HCT116 (cell line): ENCODE measurements at regions not wholly inside any gene's neighbourhood (a gene's known extent, or its start where the extent isn't known, plus 50 kb on each side); places are given as distances from the start of the nearest gene placed in this dataset.

Experiments used
- ATAC-seq: fragments of 200-7000 bp; cut with Tn5 transposase; 2 replicates; pipeline ENCODE4 v1.9.1; 2020; ENCODE audit warnings: mild to moderate bottlenecking, moderate library complexity
- BruUV-seq: library from RNA; stranded (reverse); fragments of 400-500 nt; replicated peaks from 2 replicates; lab custom pipeline; 2021; lab: Mats Ljungman, UMichigan
- CTCF ChIA-PET: fragments of 300-600 bp; sonication (Branson Sonifier 250); formaldehyde crosslinking; loops from one replicate; lab custom pipeline; 2021; ENCODE audit warnings: antibody characterized with exemption; lab: Charles Lee
- POLR2A ChIA-PET: fragments of 300-600, 350-600 bp; sonication (Branson Sonifier 250); formaldehyde crosslinking; loops from one replicate; lab custom pipeline; 2021; ENCODE audit warnings: antibody characterized with exemption; lab: Charles Lee
- RAD21 ChIA-PET, 2 experiments: fragments of 300-600 bp; sonication (Branson Sonifier 250); formaldehyde crosslinking; loops; one replicate each; lab custom pipeline; 2023; ENCODE audit warnings: low total read pairs in 2 of 2; ENCODE audit not compliant: uncharacterized antibody in 2 of 2, unreplicated experiment in 2 of 2, low non-redundant PET in 1 of 2; lab: Charles Lee
- DNase-seq: peaks from one replicate; pipeline ENCODE4 v3.0.0-alpha.2; 2010; ENCODE audit warnings: low read depth, low spot score
- H2AFZ ChIP-seq: fragments of 200-600 bp; shearing (Covaris generic), sonication (generic); 2 replicates; pipeline ENCODE4 v1.6.1; 2017; ENCODE audit warnings: low read depth, mixed run types, mixed read lengths, antibody characterized with exemption, low read length; ENCODE audit not compliant: poor library complexity, severe bottlenecking
- H3K27ac ChIP-seq: 2 replicates; pipeline ENCODE4 v1.5.1; 2012; ENCODE audit warnings: low read depth, low read length
- H3K27me3 ChIP-seq: fragments of 200-600 bp; sonication (generic); 2 replicates; pipeline ENCODE4 v1.6.1; 2016; ENCODE audit warnings: mixed run types, low read length, mixed read lengths; ENCODE audit not compliant: insufficient read depth
- H3K36me3 ChIP-seq, 2 experiments: fragments of 200-500 bp in 1 of 2; fragments of 200-600 bp in 1 of 2; sonication (Bioruptor generic) in 1 of 2; sonication (generic) in 1 of 2; 2 replicates each; pipeline versions ENCODE4 v1.5.1 to v1.6.1; 2014 to 2016; ENCODE audit warnings: low read length in 2 of 2, inconsistent platforms in 1 of 2, mixed read lengths in 1 of 2, mixed run types in 1 of 2; ENCODE audit not compliant: insufficient read depth in 2 of 2, control insufficient read depth in 1 of 2
- H3K4me1 ChIP-seq, 2 experiments: fragments of 200-600 bp in 1 of 2; sonication (generic) in 1 of 2; 2 replicates each; pipeline versions ENCODE4 v1.5.1 to v1.6.1; 2012 to 2017; ENCODE audit warnings: low read length in 2 of 2, inconsistent platforms in 1 of 2, mild to moderate bottlenecking in 1 of 2, mixed read lengths in 1 of 2, mixed run types in 1 of 2, moderate library complexity in 1 of 2; ENCODE audit not compliant: insufficient read depth in 2 of 2, control insufficient read depth in 1 of 2
- H3K4me2 ChIP-seq: fragments of 200-600 bp; sonication (generic); 2 replicates; pipeline ENCODE4 v1.6.1; 2017; ENCODE audit warnings: mixed run types, low read length, mixed read lengths
- H3K4me3 ChIP-seq, 2 experiments: fragments of 200-600 bp in 1 of 2; sonication (generic) in 1 of 2; replicated peaks in 1 of 2; 2 replicates each; pipeline ENCODE4 v1.5.1; 2011 to 2016; ENCODE audit warnings: low read length in 2 of 2, control low read depth in 1 of 2, low read depth in 1 of 2, mild to moderate bottlenecking in 1 of 2, mixed read lengths in 1 of 2, mixed run types in 1 of 2
- H3K79me2 ChIP-seq: fragments of 200-600 bp; sonication (generic); 2 replicates; pipeline ENCODE4 v1.6.1; 2017; ENCODE audit warnings: mild to moderate bottlenecking, mixed run types, low read length, moderate library complexity, mixed read lengths; ENCODE audit not compliant: insufficient read depth
- H3K9ac ChIP-seq: fragments of 200-600 bp; sonication (generic); 2 replicates; pipeline ENCODE4 v1.6.1; 2016; ENCODE audit warnings: low read length, mixed read lengths
- H3K9me2 ChIP-seq: fragments of 200-600 bp; sonication (generic), shearing (Covaris generic); 2 replicates; pipeline ENCODE4 v1.6.1; 2017; ENCODE audit warnings: mixed run types, mild to moderate bottlenecking, moderate library complexity; ENCODE audit not compliant: insufficient read depth
- H3K9me3 ChIP-seq, 2 experiments: fragments of 200-500 bp in 1 of 2; fragments of 200-600 bp in 1 of 2; sonication (Bioruptor generic) in 1 of 2; sonication (generic) in 1 of 2; 2 replicates each; pipeline ENCODE4 v1.6.1; 2014 to 2017; ENCODE audit warnings: low read length in 2 of 2, mixed read lengths in 2 of 2, inconsistent platforms in 1 of 2, low read depth in 1 of 2, mild to moderate bottlenecking in 1 of 2, mixed run types in 1 of 2, moderate library complexity in 1 of 2; ENCODE audit not compliant: control insufficient read depth in 1 of 2, insufficient read depth in 1 of 2
- H4K20me1 ChIP-seq: fragments of 200-600 bp; sonication (generic), shearing (Covaris generic); 2 replicates; pipeline ENCODE4 v1.6.1; 2017; ENCODE audit warnings: mixed run types, mild to moderate bottlenecking, moderate library complexity; ENCODE audit not compliant: insufficient read depth
- CBX3 ChIP-seq: IDR thresholded peaks from 2 replicates; pipeline ENCODE4 v1.6.1; 2012; ENCODE audit warnings: low read depth
- CTCF ChIP-seq, 3 experiments: fragments of 200-600 bp in 1 of 3; sonication (generic) in 1 of 3; IDR thresholded peaks in 2 of 3; conservative IDR thresholded peaks in 1 of 3; 2 replicates each; pipeline ENCODE4 v1.5.1; 2012 to 2017; ENCODE audit warnings: low read depth in 2 of 3, low read length in 2 of 3, antibody characterized with exemption in 1 of 3, borderline replicate concordance in 1 of 3, control low read depth in 1 of 3, mild to moderate bottlenecking in 1 of 3, mixed read lengths in 1 of 3, mixed run types in 1 of 3, moderate library complexity in 1 of 3; ENCODE audit not compliant: insufficient read depth in 1 of 3
- ELF1 ChIP-seq: IDR thresholded peaks from 2 replicates; pipeline ENCODE4 v1.6.1; 2012; ENCODE audit warnings: low read depth, borderline replicate concordance
- MAX ChIP-seq: IDR thresholded peaks from 2 replicates; pipeline ENCODE4 v1.6.1; 2012
- POLR2A ChIP-seq: IDR thresholded peaks from 2 replicates; pipeline ENCODE4 v1.7.0; 2011; ENCODE audit warnings: borderline replicate concordance; ENCODE audit not compliant: insufficient read depth, insufficient read length; ENCODE audit errors: extremely low read depth
- RAD21 ChIP-seq: IDR thresholded peaks from 2 replicates; pipeline ENCODE4 v1.6.1; 2012; ENCODE audit warnings: low read depth, mild to moderate bottlenecking
- YY1 ChIP-seq: IDR thresholded peaks from 2 replicates; pipeline ENCODE4 v1.6.1; 2011; ENCODE audit warnings: low read length, low read depth, moderate library complexity, mild to moderate bottlenecking; ENCODE audit not compliant: insufficient replicate concordance; ENCODE audit errors: extremely low read depth
- intact Hi-C: fragments of 100-400 bp; cut with micrococcal nuclease; formaldehyde crosslinking; loops from 2 replicates; pipeline ENCODE4 v1.10.0; 2022

GRCh38 chr18:41666231-41666630 lies 288.8 kb upstream of the PIK3C3 start:
- Histone ChIP-seq H3K27me3 (no peaks in the 10 kb centered on the region), H2AFZ (no peak overlapping the region), H3K9ac (no peak overlapping the region), H3K9me3 (peaks cover 6 to 29% of the 10 kb centered on the region in 2 experiments; a peak in 3 of 4 replicates), H3K36me3 (no peaks in the 10 kb centered on the region), H3K4me1 (no peaks in the 10 kb centered on the region)
- ATAC-seq = no peak
- ChIA-PET CTCF (no interaction called here), POLR2A (no interaction called here)
- no peak for TF ChIP-seq CBX3
- TF ChIP-seq, all 23 proteins: peak for 0
- RAD21 ChIA-PET = no interaction called here
- intact Hi-C loops = no loop called here
- BruUV-seq = no TSS peak
- Histone ChIP-seq H3K4me3 (no peak overlapping the region), H3K27ac (no peak overlapping the region), H3K79me2 (no peaks in the 10 kb centered on the region), H3K9me2 (no peaks in the 10 kb centered on the region), H3K4me2 (no peak overlapping the region), H4K20me1 (no peaks in the 10 kb centered on the region)
- no peak for DNase-seq

- DNase-seq (no peak), ATAC-seq (no peak)
- H4K20me1 ChIP-seq = no peaks in the 10 kb centered on the region
- no peak overlapping the region for H3K9ac ChIP-seq
- CTCF ChIA-PET = no interaction called here
- H3K4me2 ChIP-seq = no peak overlapping the region
- peaks cover 6 to 33% of the 10 kb centered on the region in 2 experiments; a peak in 3 of 4 replicates for H3K9me3 ChIP-seq
- TF ChIP-seq YY1 (no peak), MAX (no peak), CTCF (IDR thresholded peaks at IDR 0.05 in 2 of 3, conservative IDR thresholded peaks at IDR 0.05 in 1 of 3; ENCODE audit: borderline replicate concordance in 1 of 3, insufficient read depth in 1 of 3, low read depth in 2 of 3, low read length in 2 of 3) (no peak), POLR2A (no peak), RAD21 (no peak), ELF1 (no peak)
- RAD21 ChIA-PET = no interaction called here
- intact Hi-C loops = no loop called here
- no peaks in the 10 kb centered on the region for H3K27me3 ChIP-seq
- no peaks in the 10 kb centered on the region for H3K4me1 ChIP-seq
- H3K27ac ChIP-seq = no peak overlapping the region
- H3K36me3 ChIP-seq = no peaks in the 10 kb centered on the region
- H3K79me2 ChIP-seq = no peaks in the 10 kb centered on the region
- H2AFZ ChIP-seq = no peak overlapping the region
- H3K4me3 ChIP-seq = no peak overlapping the region
- BruUV-seq = no TSS peak
- H3K9me2 ChIP-seq = no peaks in the 10 kb centered on the region
- POLR2A ChIA-PET = no interaction called here
Measured at GRCh38 chr18:41665210-41665609, 289.8 kb upstream of the PIK3C3 start.
